DMS79 (cell line): ENCODE measurements at regions not wholly inside any gene's neighbourhood (a gene's known extent, or its start where the extent isn't known, plus 50 kb on each side); places are given as distances from the start of the nearest gene placed in this dataset.
"Not testable (repeated sequence)": the region's sequence is repeated elsewhere in the genome, so short reads cannot be mapped to it uniquely, and the experiment has no call there.

ENCODE experiments used
- DNase-seq: peaks from one replicate; lab custom pipeline; 2025; lab: John Stamatoyannopoulos, UW

DNA sequence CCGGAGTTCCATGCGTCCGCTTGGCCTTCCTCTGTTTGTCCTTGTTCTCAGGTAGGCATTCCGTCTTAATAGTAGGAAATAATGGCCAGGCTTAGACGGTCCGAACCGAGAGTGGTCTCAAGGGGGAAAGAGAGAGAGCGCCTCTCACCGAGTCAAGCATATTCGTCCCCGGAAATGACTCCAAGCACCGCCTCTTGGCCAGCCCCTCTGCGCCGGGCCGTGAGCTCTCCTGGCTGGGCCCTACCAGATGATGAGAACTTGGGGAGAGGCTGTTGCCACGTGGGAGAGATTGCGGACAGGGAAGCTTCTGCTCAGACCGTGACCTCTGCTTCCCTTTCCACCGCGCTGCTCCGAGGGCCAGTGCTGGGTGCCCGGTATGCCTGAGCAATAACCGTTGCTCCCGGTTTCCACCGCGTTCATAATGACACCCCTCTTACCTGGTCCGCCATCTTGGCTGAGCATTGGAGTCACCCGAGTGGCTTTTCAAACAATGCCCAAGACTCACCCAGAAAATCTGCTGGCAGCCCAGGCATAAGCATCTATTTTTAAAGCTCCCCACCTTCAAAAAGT, 251.1 kb upstream of the SHH start:
- no peak for DNase-seq

DNA sequence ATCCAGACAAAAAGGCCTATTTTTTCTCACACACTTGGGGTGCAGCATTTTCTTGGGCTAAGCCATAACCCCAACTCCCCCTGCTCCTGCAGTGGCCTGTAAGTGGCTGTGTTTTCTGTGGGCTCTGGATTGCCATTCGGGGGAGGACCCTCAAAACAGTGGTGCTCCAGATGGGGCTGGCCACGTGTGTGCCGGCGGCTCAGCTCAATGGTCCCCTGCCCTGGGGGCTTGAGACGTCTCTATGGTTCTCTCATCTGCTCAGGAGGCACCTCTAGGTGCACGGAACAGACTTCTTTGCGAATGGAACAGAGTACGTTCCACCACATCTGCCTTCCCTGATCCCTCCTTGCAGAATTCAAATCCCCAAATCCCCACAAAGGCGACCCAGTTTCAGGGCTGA, 250.0 kb upstream of the SHH start:
- DNase-seq: no peak

DNA sequence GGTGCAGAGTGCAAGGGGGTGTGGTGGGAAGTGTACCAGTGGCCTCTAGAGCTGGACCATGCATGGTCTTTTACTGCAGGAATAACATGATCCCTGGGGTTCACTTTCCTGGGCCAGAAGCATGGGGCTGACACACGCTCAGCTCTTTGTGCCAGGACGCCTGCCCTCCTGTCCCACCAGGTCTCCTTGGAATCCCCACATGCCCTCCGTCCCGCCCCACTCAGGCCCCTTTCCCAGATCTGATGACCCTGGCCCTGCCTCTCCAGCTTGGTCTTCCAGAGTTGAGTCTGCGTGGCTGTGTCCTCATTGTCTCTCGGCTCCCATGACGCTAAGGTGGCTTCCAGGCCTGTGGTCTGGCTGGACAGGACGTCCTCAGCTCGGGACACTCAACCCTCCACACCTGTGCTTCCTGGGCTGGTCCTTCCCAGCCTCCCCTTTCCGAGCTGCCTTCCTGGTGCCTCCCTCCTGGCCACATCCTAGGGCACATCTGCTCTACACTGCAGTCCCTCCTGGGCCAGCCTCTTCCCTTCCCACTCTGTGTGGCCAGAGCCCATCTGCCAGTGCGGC, 249.5 kb upstream of the SHH start:
- DNase-seq: no peak

DNA sequence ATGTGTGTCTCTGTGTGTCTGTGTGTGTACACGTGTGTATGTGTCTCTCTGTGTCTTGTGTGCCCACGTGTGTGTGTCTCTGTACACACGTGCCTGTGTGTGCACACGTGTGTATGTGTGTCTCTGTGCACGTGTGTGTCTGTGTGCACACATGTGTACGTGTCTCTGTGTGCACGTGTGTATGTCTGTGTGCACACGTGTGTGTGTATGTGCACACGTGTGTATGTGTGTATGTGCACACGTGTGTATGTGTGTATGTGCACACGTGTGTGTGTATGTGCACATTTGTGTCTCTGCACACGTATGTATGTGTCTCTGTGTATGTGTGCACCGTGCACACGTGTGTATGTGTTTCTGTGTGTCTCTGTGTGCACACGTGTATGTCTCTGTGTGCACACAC, 248.7 kb upstream of the SHH start:
- no peak for DNase-seq

DNA sequence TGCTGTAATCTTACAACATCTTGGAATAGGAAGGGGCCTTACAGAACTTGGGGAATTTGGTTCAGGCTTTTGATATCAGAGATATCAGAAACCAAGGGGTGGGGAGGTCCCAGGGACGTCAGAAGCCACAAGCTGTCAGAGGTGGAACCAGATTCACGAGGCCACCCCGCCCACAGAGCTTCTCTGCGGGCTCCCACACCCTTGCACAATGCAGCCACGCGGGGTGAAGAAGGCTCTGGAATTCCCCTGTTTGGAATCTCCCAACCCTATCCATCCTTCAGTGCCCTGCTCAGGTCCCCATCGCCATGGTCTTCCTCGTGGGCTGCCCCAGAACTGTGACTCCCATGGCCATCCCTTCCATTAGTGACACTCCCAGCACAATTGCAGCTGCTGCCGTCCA, 247.1 kb upstream of the SHH start:
- DNase-seq: no peak

DNA sequence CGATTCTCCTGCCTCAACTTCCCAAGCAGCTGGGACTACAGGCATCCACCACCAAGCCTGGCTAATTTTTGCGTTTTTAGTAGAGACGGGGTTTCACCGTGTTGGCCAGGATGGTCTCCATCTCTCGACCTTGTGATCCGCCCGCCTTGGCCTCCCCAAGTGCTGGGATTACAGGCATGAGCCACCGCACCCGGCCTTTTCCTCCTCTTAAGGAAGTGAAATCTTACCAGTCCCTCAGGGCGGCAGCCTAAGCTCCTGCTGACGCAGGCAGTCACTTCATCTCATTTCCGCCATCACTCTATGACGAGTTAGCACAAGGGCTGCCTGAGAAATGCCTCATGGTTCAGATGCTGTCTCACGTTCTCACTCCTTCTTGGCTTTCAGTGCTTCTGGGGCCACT, 246.0 kb upstream of the SHH start:
- DNase-seq: no peak

DNA sequence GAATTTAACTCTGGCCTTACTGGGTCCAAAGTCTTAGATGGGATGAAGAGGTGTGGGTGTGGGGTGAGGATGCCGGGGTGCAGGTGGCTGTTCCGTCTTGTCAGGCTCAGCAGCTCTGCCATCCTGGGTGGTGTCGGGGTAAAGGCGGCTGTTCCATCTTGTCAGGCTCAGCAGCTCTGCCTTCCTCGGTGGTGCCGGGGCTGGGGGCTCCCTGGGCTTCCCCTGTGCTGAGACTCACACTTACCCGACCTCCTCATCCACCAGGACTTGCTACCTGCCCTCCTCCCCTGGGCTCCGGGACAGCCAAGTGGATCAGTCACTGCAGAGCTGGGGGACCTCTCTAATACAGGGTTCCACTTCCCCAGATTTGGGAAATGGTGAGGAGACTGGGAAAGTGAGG, 244.3 kb upstream of the SHH start:
- no peak for DNase-seq

DNA sequence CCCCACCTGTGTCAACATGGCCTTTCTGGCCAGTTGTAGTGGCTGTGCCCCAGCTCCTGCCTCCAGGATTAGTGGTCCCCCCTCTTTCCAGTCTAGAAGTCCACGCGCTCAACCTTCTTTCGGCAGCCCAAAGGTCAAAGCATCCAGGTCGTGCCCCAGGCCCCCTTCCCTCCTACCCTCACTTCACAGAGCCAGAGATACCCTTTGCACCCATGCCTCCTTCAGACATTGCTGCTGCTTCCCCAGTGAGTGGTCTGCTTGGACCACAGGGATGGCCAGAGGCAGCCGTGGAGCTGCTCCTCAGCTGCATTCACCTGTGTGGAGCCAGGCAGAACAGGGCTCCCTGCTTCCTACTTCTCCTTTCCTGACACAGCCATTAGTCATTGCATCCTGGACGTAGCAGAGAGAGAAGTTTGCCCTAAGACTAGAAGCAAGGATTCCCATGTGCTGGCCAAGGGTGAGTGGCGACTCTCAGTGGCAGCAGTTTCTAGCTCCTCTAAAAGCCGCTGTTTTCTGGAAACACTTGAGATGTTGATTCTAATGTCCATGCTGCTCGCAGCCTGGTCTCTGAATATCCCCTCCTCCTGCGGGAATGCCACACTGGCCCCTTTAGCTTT, 243.1 kb upstream of the SHH start:
- no peak for DNase-seq

DNA sequence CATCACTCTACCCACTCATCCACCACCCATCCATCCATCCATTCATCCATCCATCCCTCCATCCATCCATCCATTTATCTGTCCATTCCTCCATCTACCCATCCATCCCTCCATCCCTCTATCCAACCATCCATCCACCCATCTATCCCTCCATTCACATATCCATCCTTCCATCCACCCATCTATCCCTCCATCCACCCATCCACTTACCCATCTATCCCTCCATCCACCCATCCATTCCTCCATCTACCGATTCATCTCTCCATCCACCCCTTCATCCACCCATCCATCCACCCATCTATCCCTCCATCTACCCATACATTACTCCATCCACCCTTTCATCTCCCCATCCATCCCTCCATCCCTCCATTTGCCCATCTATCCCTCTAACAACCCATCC, 239.6 kb upstream of the SHH start:
- DNase-seq: no peak

DNA sequence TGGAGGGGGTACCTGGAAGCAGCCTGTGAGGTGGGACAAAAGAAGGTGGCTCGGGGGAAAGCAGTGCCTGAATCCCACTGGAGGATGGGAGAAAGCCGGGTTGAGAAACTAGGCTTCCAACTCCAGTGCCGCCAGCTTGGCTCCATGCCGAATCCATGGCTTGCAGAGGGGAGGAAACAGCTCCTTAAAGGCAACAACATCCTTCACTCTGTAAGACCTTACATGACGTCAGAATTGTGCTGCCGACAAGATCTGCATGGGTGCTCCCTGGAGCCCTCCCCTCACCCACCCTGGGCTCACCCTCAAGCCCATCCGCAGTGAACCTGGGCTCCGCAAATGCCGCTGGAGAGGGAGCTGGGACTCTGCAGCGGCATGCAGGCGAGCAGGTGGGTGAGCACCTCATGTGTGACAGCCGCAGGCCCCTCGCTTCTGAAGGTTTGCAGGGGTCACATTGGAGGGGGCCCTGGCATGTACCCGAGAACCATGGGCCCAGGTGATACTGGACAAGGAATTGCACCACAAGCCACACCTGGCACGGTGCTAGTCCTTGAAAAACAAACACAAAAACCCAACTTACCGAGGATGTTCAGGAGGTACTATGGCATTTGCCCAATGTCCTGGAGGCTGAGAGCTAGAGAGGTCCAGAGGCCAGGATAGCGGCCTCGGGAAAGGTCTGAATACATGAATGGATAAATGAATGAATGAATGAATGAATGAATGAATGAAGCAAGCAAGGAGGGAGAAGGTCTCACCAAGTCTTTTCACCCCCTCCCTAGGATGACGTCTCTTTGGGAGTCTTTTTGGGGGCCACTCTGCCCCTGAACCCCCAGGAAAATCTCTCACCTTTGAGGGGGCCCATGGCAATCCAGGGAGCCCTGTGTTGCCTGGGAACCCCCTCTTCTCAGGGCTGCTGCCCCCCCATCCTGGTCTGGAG, 238.6 kb upstream of the SHH start:
- no peak for DNase-seq

DNA sequence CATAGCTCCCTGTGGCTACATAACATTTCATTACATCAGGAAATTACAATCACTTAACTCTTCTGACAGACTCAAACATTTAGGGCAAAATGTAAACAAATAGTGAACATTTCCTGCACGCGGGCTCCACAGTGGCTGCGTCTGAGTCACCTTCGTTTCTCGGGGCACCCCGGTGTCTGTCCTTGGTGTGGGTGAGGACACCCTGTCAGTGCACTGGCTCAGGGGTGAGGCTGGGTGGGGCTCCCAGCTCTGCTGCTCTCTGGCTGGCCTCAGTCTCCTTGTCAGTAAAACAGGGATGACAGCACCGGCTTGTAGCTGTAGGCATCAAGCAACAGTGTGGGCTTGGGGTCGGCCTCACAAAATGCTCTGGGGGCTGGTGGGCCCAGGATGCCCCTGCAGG, 237.1 kb upstream of the SHH start:
- DNase-seq: no peak

DNA sequence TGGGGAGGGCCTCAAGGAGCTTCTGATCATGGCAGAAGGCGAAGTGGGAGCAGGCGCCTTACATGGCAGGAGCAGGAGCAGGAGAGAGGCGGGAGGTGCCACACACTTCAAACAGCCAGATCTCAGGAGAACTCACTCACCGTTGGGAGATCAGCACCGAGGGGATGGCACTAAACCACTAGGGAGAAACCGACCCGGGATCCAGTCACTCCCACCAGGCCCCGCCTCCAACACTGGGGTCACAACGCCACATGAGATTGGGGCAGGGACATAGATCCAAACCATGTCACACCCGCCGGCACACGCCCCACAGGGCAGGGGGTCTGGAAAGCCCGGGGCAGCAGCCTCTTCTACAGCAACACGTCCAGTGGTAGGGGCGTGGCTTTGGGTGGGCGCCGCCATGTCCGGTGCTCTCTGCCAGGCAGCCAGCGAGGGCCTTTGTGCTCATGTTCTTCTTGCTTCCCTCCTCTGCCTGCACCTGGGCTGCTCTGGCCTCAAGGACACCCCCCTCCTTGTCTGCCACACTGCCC, 233.8 kb upstream of the SHH start:
- no peak for DNase-seq

DNA sequence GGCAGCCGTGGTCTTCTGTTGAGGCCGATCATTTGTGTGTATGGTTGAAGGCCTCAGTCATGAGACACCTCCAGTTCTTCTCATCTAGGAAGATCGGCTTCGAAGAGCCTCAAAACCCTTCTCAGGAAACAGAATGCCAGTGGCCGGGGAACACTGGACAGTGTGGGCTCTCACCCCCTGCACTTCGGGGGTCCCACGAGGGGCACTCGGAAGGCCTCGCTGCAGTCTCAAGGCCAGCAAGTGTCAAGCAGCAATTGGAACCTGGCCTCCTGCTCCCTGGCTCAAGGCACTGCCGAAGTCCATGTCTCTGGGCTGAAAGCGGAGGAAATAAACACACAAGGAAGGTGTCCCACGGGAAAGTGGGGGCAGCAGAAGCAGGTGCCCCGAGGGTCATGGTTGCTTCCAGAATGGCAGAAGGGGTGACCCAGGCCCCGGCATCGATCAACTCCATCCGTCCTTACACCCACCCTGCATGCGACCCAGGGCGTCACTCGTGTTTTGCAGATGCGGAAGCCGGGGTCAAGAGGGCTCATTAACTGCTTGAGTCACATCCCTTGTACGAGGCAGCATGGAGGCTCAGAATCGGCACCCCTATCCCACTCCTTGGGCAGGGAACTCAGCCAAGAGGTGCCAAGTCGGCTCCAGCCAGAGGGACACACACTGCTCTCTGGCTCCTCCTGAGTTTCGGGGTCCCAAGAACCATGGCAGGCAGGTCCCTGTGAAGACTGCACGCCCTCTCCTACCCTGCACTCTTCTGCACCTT, 231.3 kb upstream of the SHH start:
- DNase-seq: no peak

DNA sequence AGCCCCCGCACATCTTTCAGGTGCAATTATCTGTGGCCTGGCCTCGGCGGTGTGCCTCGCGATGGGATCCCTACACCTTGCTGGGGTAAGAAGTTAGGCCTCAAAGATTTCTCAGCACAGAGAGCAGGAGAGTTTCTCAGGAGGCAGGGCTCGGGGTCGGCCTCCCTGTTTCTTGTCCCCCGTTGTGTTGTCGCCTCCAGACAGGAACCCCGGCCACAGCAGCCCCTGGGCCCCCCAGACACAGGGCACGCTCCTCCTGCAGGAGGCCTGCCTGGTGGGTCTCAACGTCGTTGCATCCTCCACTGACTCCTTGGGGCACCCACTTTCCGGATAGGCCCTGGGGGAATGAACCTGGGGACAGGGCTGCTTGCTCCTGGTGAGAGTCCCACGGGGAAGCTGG, 229.1 kb upstream of the SHH start:
- no peak for DNase-seq

DNA sequence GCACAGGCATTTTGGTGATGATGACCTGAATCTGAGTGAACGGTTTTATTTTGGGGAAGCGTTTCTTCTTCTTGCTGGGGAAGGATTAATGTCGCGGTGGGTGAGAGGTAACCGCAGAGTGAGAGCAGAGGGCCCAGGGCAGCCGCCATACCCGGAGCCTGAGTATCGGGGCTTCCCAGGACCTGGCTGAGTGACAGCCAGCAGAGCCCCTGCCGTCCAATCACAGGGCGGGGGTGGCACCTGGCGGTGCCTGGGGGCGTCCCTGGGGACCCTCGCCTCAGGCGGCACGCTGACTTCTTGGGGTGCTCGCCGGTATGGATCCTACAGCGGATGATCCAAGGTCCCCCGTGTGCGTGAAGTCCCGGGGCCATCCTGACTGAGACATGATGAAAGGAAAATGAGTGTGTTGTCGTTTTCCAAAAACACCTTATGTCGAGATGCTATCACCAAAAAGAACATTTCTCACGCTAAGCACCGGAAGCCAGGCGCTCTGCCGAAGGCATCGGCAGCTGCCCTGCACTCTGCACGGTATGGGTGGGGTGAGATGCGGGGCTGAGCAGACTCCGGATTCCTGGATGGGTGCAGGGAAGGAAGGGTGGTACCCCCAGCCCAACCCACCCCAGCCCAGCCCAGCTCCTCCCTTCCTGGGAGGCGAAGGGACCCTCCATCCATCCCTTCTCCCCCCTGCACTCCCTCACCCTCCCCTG, 227.9 kb upstream of the SHH start:
- DNase-seq: no peak

DNA sequence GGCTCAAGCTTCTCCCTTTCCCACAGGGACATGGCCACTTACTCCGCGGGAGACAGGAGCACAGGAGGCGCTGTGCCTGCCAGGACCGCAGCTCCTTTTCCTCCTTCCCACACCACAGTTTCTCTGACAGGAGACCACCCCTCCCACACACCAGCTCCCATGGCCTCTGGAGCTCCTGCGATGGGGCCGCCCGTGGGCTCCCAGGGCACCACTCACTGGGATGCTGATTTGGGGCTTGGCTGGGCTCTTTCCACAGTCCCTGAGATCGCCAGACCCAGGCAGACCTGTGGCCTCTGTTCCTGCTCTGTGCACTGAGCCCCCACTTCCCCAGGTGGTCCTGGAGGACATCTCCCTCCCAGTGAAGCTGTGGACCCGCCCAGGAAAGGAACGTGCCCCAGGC, 226.9 kb upstream of the SHH start:
- no peak for DNase-seq

DNA sequence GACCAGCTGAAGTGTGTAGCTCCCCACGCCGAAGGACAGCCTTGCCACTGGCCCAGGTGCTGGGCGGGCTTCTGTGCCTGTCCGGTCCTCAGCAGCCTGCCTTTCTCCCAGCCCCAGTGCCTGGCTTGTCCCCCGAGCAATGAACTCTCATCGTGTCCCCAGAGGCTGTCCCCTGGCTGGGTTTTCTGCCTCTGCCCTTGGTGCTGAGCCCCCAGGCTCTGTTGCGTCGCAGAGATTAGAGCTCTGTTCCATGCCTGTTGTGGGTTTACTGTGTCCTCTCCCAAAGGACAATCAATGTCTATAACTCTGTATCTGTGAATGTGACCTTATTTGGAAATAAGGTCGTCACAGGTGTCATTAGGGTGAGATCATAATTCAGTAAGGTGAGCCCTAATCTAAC, 226.1 kb upstream of the SHH start:
- DNase-seq: no peak

DNA sequence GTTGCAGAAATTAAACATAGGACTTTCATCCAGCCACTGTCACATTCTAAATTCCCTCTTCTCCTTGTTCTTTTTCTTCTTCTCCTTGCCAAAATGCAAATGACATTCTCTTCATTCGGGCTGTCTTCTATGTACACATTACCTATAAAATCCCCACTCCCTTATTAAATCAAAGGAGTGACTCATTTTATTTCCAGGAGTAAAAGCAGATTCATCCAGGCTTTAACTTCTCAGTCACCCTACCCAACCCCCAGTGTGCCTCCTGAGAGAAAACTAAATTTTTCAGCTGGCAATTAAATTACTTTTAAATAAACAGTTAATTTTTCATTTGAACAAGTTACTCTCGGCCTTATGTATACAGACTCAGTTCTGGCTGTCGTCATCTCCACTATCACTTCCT, 223.9 kb upstream of the SHH start:
- DNase-seq: no peak

DNA sequence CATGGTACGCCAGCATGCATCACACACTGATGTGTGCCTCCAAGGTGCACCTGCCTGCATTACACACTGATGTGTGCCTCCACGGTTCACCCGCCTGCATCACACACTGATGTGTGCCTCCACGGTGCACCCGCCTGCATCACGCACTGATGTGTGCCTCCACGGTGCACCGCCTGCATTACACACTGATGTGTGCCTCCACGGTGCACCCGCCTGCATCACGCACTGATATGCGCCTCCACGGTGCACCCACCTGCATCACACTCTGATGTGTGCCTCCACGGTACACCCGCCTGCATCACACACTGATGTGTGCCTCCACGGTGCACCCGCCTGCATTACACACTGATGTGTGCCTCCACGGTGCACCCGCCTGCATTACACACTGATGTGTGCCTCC, 223.1 kb upstream of the SHH start:
- DNase-seq: not testable (repeated sequence)

DNA sequence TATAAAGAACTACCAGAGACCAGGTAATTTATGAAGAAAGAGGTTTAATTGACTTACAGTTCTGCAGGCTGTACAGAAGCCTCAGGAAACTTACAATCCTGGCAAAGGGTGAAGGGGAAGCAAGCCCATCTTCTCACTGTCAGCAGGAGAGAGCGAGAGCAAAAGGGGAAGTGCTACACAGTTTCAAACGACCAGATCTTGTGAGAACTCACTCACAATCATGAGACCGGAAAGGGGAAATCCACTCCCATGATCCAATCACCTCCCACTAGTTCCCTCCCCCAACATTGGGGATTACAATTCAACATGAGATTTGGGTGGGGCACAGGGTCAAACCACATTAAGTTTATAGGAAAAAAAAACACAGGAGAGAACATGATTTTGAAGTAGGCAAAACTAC, 222.1 kb upstream of the SHH start:
- no peak for DNase-seq

DNA sequence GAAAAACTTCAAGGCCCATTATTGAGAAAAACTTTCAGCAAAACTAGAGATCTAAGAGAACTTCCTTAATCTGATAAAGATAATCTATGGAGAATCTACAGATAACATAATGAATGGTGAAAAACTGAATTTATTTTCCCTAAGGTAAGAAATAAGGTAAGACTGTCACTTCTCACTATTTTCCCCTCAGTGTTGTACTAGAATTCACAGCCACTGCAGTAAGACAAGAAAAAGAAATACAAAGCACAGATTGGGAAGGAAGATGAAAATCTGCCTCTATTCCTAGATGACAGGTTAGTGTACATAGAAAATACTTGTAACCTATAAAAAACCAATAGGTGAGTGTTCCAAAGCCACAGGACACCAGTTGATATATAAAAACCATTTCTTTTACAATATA, 220.7 kb upstream of the SHH start:
- no peak for DNase-seq
